Caco-2 (cell line): ENCODE measurements at regions not wholly inside any gene's neighbourhood (a gene's known extent, or its start where the extent isn't known, plus 50 kb on each side); places are given as distances from the start of the nearest gene placed in this dataset.

Experiments
- BruUV-seq: library from RNA; stranded (reverse); fragments of 400-500 nt; replicated peaks from 2 replicates; lab custom pipeline; 2021; lab: Mats Ljungman, UMichigan
- CTCF ChIA-PET: fragments of 300-600 bp; sonication (Branson Sonifier 250); formaldehyde crosslinking; loops from one replicate; lab custom pipeline; 2022; ENCODE audit warnings: antibody characterized with exemption; lab: Charles Lee
- POLR2A ChIA-PET: fragments of 300-600 bp; sonication (Branson Sonifier 250); formaldehyde crosslinking; loops from one replicate; lab custom pipeline; 2022; ENCODE audit warnings: antibody characterized with exemption; lab: Charles Lee
- DNase-seq, 2 experiments: peaks; one replicate each; pipeline versions ENCODE4 v3.0.0 to v3.0.0-alpha.2; 2020 to 2022
- H3K27me3 ChIP-seq: replicated peaks from 2 replicates; pipeline ENCODE4 v1.6.0; 2011; ENCODE audit warnings: low read length; ENCODE audit not compliant: control insufficient read depth, insufficient read depth
- H3K36me3 ChIP-seq: 2 replicates; pipeline ENCODE4 v1.5.1; 2011; ENCODE audit warnings: low read length; ENCODE audit not compliant: control insufficient read depth, insufficient read depth
- H3K4me1 ChIP-seq: fragments of 250-450 bp; sonication (Bioruptor Pico); 2 replicates; pipeline ENCODE4 v1.5.1; 2020; ENCODE audit warnings: mild to moderate bottlenecking
- H3K4me3 ChIP-seq: 2 replicates; pipeline ENCODE4 v1.5.1; 2011; ENCODE audit warnings: low read depth, mild to moderate bottlenecking, control low read depth, low read length
- H3K9me3 ChIP-seq: fragments of 250-450 bp; sonication (Bioruptor Pico); 2 replicates; pipeline ENCODE4 v1.5.1; 2020; ENCODE audit warnings: mild to moderate bottlenecking, moderate library complexity
- H3K27ac Mint-ChIP-seq: one replicate; pipeline ENCODE4 v1.8.0; 2022; ENCODE audit warnings: mixed read lengths; ENCODE audit not compliant: unreplicated experiment
- H3K27me3 Mint-ChIP-seq: one replicate; pipeline ENCODE4 v1.8.0; 2022; ENCODE audit warnings: mixed read lengths; ENCODE audit not compliant: insufficient read depth, unreplicated experiment
- H3K36me3 Mint-ChIP-seq: one replicate; pipeline ENCODE4 v1.8.0; 2022; ENCODE audit warnings: mild to moderate bottlenecking, mixed read lengths; ENCODE audit not compliant: insufficient read depth, unreplicated experiment
- H3K4me1 Mint-ChIP-seq: one replicate; pipeline ENCODE4 v1.8.0; 2022; ENCODE audit warnings: low read depth, mixed read lengths; ENCODE audit not compliant: unreplicated experiment
- H3K4me3 Mint-ChIP-seq: one replicate; pipeline ENCODE4 v1.8.0; 2022; ENCODE audit warnings: mild to moderate bottlenecking, moderate library complexity, mixed read lengths; ENCODE audit not compliant: unreplicated experiment
- H3K9me3 Mint-ChIP-seq: one replicate; pipeline ENCODE4 v1.8.0; 2022; ENCODE audit warnings: mixed read lengths; ENCODE audit not compliant: unreplicated experiment
- CTCF ChIP-seq, 2 experiments: fragments of 200-600 bp in 1 of 2; IDR thresholded peaks; 1 replicate in 1 of 2; 2 replicates in 1 of 2; pipeline versions ENCODE4 v1.5.1 to v1.8.0; 2011 to 2022; ENCODE audit warnings: antibody characterized with exemption in 1 of 2, control low read depth in 1 of 2, inconsistent platforms in 1 of 2, low read depth in 1 of 2, low read length in 1 of 2, mild to moderate bottlenecking in 1 of 2, moderate library complexity in 1 of 2; ENCODE audit not compliant: insufficient read depth in 1 of 2, severe bottlenecking in 1 of 2, unreplicated experiment in 1 of 2
- intact Hi-C: fragments of 100-400 bp; cut with micrococcal nuclease; formaldehyde crosslinking; loops from one replicate; pipeline ENCODE4 v1.10.0; 2022; ENCODE audit not compliant: unreplicated experiment

GRCh38 chr5:51099173-51099853 lies 283.9 kb upstream of the ISL1 start:
- Histone ChIP-seq H3K36me3 (no peaks in the 10 kb centered on the region), H3K27me3 (no peaks in the 10 kb centered on the region), H3K4me3 (no peak overlapping the region), H3K4me1 (no peaks in the 10 kb centered on the region), H3K9me3 (no peaks in the 10 kb centered on the region)
- Mint-ChIP-seq H3K27me3 (peaks cover 13% of the 10 kb centered on the region), H3K9me3 (no peaks in the 10 kb centered on the region), H3K4me1 (no peaks in the 10 kb centered on the region), H3K36me3 (no peaks in the 10 kb centered on the region), H3K4me3 (no peak overlapping the region), H3K27ac (no peak overlapping the region)
- no peak for DNase-seq
- BruUV-seq = no TSS peak
- intact Hi-C loops = no loop called here
- CTCF ChIA-PET = no interaction called here
- no peak for TF ChIP-seq CTCF (IDR thresholded peaks at IDR 0.05; ENCODE audit: insufficient read depth in 1 of 2, low read depth in 1 of 2, low read length in 1 of 2, severe bottlenecking in 1 of 2, unreplicated experiment in 1 of 2)
- POLR2A ChIA-PET = no interaction called here

- CTCF ChIA-PET = no interaction called here
- H3K36me3 Mint-ChIP-seq = no peaks in the 10 kb centered on the region
- no TSS peak for BruUV-seq
Measured at GRCh38 chr5:51104556-51104955, 278.7 kb upstream of the ISL1 start.

DNA sequence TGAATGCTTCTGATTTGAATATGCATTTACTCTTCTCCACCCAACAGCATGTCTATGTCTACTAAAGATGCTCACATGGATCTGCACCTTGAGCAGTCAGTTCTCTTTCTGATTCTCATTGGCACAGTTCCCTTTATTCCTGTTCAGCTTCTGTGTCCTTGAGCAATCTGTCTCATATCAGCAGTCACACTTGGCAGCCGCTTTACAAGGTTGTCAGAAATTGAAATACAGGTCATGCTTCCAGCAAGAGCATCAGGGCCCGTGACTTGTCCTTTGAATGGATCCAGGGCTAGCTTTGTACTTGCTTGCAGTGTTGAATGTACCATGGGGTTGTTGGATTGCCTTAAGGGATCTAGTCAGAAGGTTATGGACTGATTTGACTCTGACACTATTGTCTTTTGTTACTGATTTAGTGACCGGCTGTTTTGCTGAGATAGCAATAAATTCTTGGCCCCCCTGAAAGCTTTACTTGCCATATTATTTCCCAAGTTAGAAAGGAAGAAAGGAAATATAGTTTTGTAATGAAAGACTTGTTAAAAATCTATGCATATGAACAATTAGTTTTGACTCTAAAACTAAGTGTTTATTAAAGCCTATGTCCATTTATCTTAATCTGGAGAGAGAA lies 273.4 kb upstream of the ISL1 start:
- no peaks in the 10 kb centered on the region for H3K9me3 Mint-ChIP-seq
- intact Hi-C loops = no loop called here
- Histone ChIP-seq H3K4me3 (no peak overlapping the region), H3K4me1 (no peaks in the 10 kb centered on the region), H3K36me3 (no peaks in the 10 kb centered on the region), H3K27me3 (no peaks in the 10 kb centered on the region), H3K9me3 (no peaks in the 10 kb centered on the region)
- TF ChIP-seq CTCF (IDR thresholded peaks at IDR 0.05; ENCODE audit: insufficient read depth in 1 of 2, low read depth in 1 of 2, low read length in 1 of 2, severe bottlenecking in 1 of 2, unreplicated experiment in 1 of 2) = no peak
- CTCF ChIA-PET = no interaction called here
- H3K4me1 Mint-ChIP-seq = no peaks in the 10 kb centered on the region
- H3K27me3 Mint-ChIP-seq = peaks cover 10% of the 10 kb centered on the region
- POLR2A ChIA-PET = no interaction called here
- H3K36me3 Mint-ChIP-seq = no peaks in the 10 kb centered on the region
- no TSS peak for BruUV-seq
- DNase-seq = no peak
- H3K27ac Mint-ChIP-seq = no peak overlapping the region
- H3K4me3 Mint-ChIP-seq = no peak overlapping the region

More at GRCh38 chr5:51104556-51104955, 278.7 kb upstream of the ISL1 start:
- Mint-ChIP-seq H3K27ac (no peak overlapping the region), H3K9me3 (no peaks in the 10 kb centered on the region), H3K4me3 (no peak overlapping the region), H3K27me3 (peaks cover 16% of the 10 kb centered on the region), H3K4me1 (no peaks in the 10 kb centered on the region)
- POLR2A ChIA-PET = no interaction called here
- no peak for TF ChIP-seq CTCF (IDR thresholded peaks at IDR 0.05; ENCODE audit: insufficient read depth in 1 of 2, low read depth in 1 of 2, low read length in 1 of 2, severe bottlenecking in 1 of 2, unreplicated experiment in 1 of 2)
- H3K4me1 ChIP-seq = no peaks in the 10 kb centered on the region
- no peaks in the 10 kb centered on the region for H3K9me3 ChIP-seq
- H3K27me3 ChIP-seq = no peaks in the 10 kb centered on the region
- DNase-seq = no peak
- no peaks in the 10 kb centered on the region for H3K36me3 ChIP-seq
- H3K4me3 ChIP-seq = no peak overlapping the region
- intact Hi-C loops = no loop called here
